T-helper 1 cell (primary cell): ENCODE measurements at regions not wholly inside any gene's neighbourhood (a gene's known extent, or its start where the extent isn't known, plus 50 kb on each side); places are given as distances from the start of the nearest gene placed in this dataset.

Source experiments
- DNase-seq, 5 donors: peaks; one replicate each; pipeline ENCODE4 v3.0.0-alpha.2; 2012 to 2020

GRCh38 chr7:22962775-22963350, 51.1 kb downstream of the HYCC1 start:
- no peak for DNase-seq

GRCh38 chr7:22958742-22959141, 55.2 kb downstream of the HYCC1 start:
- no peak for DNase-seq

- no peak for DNase-seq
Observed at GRCh38 chr7:22954251-22954650, 59.7 kb downstream of the HYCC1 start.

- no peak for DNase-seq
Observed at GRCh38 chr7:22952306-22953015, 61.5 kb downstream of the HYCC1 start.

- no peak for DNase-seq
Observed at GRCh38 chr7:22949944-22950343, 64.0 kb downstream of the HYCC1 start.

GRCh38 chr7:22949221-22949620, 64.7 kb downstream of the HYCC1 start:
- DNase-seq, result no peak

- DNase-seq, result no peak
Observed at GRCh38 chr7:22948770-22949169, 65.2 kb downstream of the HYCC1 start.

GRCh38 chr7:22945584-22945983, 68.3 kb downstream of the HYCC1 start:
- DNase-seq, result no peak

GRCh38 chr7:22944510-22944909, 69.4 kb downstream of the HYCC1 start:
- DNase-seq, result no peak

- DNase-seq, result no peak
Observed at GRCh38 chr7:22944022-22944421, 69.9 kb downstream of the HYCC1 start.

GRCh38 chr7:22942191-22942590, 71.7 kb downstream of the HYCC1 start:
- DNase-seq, result no peak

GRCh38 chr7:22939842-22940241, 74.1 kb downstream of the HYCC1 start:
- DNase-seq, result no peak

- no peak for DNase-seq
Observed at GRCh38 chr7:22937946-22938345, 76.0 kb downstream of the HYCC1 start.

GRCh38 chr7:22936246-22936645, 77.7 kb downstream of the HYCC1 start:
- no peak for DNase-seq

- no peak for DNase-seq
Observed at GRCh38 chr7:22935269-22935668, 78.7 kb downstream of the HYCC1 start.

GRCh38 chr7:22934473-22935065, 79.4 kb downstream of the HYCC1 start:
- DNase-seq, result no peak

GRCh38 chr7:22934023-22934422, 79.9 kb downstream of the HYCC1 start:
- DNase-seq, result no peak

- no peak for DNase-seq
Observed at GRCh38 chr7:22932896-22933295, 81.0 kb downstream of the HYCC1 start.

GRCh38 chr7:22931011-22931410, 82.9 kb downstream of the HYCC1 start:
- DNase-seq, result no peak

- DNase-seq, result no peak
Observed at GRCh38 chr7:22922307-22922706, 91.6 kb downstream of the HYCC1 start.

- no peak for DNase-seq
Observed at GRCh38 chr7:22921386-22922086, 92.4 kb downstream of the HYCC1 start.

GRCh38 chr7:22920672-22921071, 93.3 kb downstream of the HYCC1 start:
- DNase-seq, result no peak

- DNase-seq, result no peak
Observed at GRCh38 chr7:22913158-22913557, 90.5 kb upstream of the TOMM7 start.

- no peak for DNase-seq
Observed at GRCh38 chr7:22911889-22912288, 89.2 kb upstream of the TOMM7 start.
